SJCRH30 (cell line): ENCODE measurements at regions not wholly inside any gene's neighbourhood (a gene's known extent, or its start where the extent isn't known, plus 50 kb on each side); places are given as distances from the start of the nearest gene placed in this dataset.
"Not testable (repeated sequence)": the region's sequence is repeated elsewhere in the genome, so short reads cannot be mapped to it uniquely, and the experiment has no call there.

Experiments
- DNase-seq, 2 experiments: peaks; one replicate each; pipeline ENCODE4 v3.0.0-alpha.2; 2015 to 2020
- H3K27ac ChIP-seq: fragments of 250-450 bp; sonication (Bioruptor Pico); 2 replicates; pipeline ENCODE4 v1.5.1; 2020; ENCODE audit warnings: mild to moderate bottlenecking, moderate library complexity
- H3K27me3 ChIP-seq: fragments of 250-450 bp; sonication (Bioruptor Pico); 2 replicates; pipeline ENCODE4 v1.5.1; 2020; ENCODE audit warnings: mild to moderate bottlenecking, moderate library complexity
- H3K36me3 ChIP-seq: fragments of 250-450 bp; sonication (Bioruptor Pico); 2 replicates; pipeline ENCODE4 v1.5.1; 2020; ENCODE audit warnings: mild to moderate bottlenecking, moderate library complexity
- H3K4me1 ChIP-seq: fragments of 250-450 bp; sonication (Bioruptor Pico); 2 replicates; pipeline ENCODE4 v1.5.1; 2020; ENCODE audit warnings: mild to moderate bottlenecking, moderate library complexity
- H3K4me3 ChIP-seq: fragments of 250-450 bp; sonication (Bioruptor Pico); 2 replicates; pipeline ENCODE4 v1.5.1; 2020; ENCODE audit warnings: mild to moderate bottlenecking, moderate library complexity
- H3K9me3 ChIP-seq: fragments of 250-450 bp; sonication (Bioruptor Pico); replicated peaks from 2 replicates; pipeline ENCODE4 v1.5.1; 2020; ENCODE audit warnings: mild to moderate bottlenecking, moderate library complexity

DNA sequence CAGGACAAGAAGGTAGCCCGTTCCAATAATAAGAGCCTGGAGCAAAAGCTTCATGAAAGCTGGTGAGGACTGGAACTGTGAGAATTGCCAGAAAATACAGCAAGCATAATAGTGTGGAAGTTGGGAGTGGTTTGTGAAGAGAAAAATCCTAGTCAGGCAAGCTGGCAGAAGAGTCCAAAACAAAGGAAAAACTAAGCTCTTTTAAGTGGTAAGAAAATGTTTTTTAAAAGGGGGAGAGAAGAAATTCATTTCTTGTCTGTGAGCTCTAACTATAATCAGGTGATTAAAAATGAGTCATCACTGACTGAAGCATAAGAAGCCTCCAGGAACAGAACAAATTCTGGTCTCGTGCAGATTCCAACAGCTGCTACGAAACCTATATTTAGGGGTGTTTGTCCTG is 102.6 kb downstream of the CAAP1 start:
- Histone ChIP-seq H3K27me3 (no peaks in the 10 kb centered on the region), H3K36me3 (no peaks in the 10 kb centered on the region; the same call in 1 of the 2 replicates), H3K9me3 (no peaks in the 10 kb centered on the region; the same call in 1 of the 2 replicates), H3K4me1 (peaks cover 38% of the 10 kb centered on the region), H3K27ac (peak overlapping the region; percentile 58), H3K4me3 (peak overlapping the region; percentile 25; the same call in 1 of the 2 replicates)
- DNase-seq, result peak in 1 of 2 experiments; percentile 50

DNA sequence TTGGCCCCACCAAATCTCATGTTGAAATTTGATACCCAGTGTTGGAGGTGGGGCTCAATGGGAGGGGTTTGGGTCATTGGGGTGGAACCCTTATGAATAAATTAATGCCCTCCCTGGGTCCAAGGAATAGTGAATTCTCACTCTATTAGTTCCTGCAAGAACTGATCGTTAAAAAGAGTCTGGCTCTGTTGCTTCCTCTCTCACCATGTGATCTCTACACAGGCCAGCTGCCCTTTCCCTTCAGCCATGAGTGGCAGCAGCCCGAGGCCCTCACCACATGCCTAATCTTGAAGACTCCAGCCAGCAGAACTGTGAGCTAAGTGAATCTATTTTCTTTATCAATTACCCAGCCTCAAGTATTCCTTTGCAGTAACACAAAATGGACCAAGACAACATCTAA is 106.0 kb downstream of the CAAP1 start:
- Histone ChIP-seq H3K9me3 (no peaks in the 10 kb centered on the region), H3K4me1 (peaks cover 47% of the 10 kb centered on the region), H3K27ac (peak overlapping the region; percentile 65), H3K36me3 (no peaks in the 10 kb centered on the region; the same call in 1 of the 2 replicates), H3K4me3 (peak overlapping the region; percentile 6; the same call in 1 of the 2 replicates), H3K27me3 (no peaks in the 10 kb centered on the region)
- DNase-seq, result peak; percentile 79 to 84

DNA sequence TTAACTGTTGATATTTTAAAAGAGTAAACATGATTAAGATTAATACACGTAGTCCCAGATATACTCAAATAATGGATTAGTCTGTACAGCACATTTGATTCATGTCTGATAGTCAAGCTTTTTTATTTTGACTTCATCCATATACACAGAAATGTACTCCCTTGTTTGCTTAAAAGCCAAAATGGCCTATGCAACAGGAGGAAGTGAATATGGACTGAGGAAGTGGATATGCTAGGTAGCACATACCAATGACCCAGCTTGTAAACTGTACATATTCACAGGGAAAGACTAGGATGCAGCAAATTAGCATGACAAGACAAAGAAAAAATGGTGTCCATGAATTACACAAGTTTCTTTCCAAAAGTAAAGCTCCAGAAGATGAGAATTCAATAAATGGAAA is 109.7 kb downstream of the CAAP1 start:
- Histone ChIP-seq H3K27me3 (no peaks in the 10 kb centered on the region), H3K27ac (no peak overlapping the region), H3K4me3 (no peak overlapping the region), H3K9me3 (0 out of 2 replicates have a peak, but pooled peaks cover 5% of the 10 kb centered on the region), H3K4me1 (peaks cover 26% of the 10 kb centered on the region), H3K36me3 (no peaks in the 10 kb centered on the region)
- DNase-seq, result no peak

DNA sequence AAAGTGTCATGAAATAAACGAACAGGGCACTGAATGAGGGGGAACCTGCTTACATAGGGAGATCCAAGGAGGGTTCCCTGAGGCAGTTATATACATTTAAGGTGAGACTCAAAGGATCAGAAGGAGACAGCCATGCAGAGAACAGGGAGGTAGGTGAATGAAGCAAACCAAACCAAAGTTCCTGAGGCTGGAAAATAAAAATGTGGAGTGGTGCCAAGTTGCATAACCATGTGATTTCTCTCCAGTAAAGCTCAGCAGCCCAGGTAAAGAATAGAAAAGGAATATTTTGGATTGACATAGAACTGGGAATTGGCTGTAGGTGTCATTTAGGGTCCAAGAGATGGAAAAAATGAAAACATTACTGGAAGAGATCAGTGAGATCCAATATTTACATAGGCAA is 110.7 kb downstream of the CAAP1 start:
- no peak for DNase-seq
- Histone ChIP-seq H3K4me3 (no peak overlapping the region), H3K4me1 (peaks cover 23% of the 10 kb centered on the region), H3K27me3 (no peaks in the 10 kb centered on the region), H3K9me3 (0 out of 2 replicates have a peak, but pooled peaks cover 5% of the 10 kb centered on the region), H3K27ac (peak overlapping the region; percentile 22; the same call in 1 of the 2 replicates), H3K36me3 (no peaks in the 10 kb centered on the region)

DNA sequence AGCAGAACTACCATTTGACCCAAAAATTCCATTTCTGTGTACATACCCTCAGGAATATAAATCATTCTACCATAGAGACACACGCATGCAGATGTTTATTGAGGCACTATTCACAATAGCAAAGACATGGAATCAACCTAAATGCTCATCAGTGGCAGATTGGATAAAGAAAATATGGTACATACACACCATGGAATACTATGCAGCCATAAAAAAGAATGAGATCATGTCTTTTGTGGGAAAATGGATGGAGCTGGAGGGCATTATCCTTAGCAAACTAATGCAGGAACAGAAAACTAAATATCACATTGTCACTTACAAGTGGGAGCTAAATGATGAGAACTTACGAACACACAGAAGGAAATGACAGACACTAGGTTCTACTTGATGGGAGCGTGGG is 112.3 kb downstream of the CAAP1 start:
- peaks cover 11% of the 10 kb centered on the region; the same call in 1 of the 2 replicates for H3K4me1 ChIP-seq
- H3K36me3 ChIP-seq, H3K4me3 ChIP-seq, H3K27me3 ChIP-seq, H3K9me3 ChIP-seq, DNase-seq, H3K27ac ChIP-seq: not testable (repeated sequence)

DNA sequence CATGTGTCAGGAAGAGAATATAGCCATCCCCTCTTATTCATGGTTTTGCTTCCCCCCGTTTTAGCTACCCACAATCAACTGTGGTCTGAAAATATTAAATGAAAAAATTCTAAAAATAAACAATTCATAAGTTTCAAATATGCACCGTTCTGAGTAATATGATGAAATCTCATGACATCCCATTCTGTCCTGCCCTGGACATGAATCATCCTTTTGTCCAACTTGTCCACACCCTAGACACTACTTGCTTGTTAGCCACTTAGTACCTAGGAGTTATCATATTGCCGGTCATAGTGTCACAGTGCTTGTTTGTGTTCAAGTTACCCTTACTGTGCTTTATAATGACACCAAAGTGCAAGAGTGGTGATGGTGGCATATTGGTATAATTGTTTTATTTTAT is 113.5 kb downstream of the CAAP1 start:
- Histone ChIP-seq H3K36me3 (no peaks in the 10 kb centered on the region), H3K9me3 (0 out of 2 replicates have a peak, but pooled peaks cover 5% of the 10 kb centered on the region), H3K27ac (no peak overlapping the region), H3K4me3 (no peak overlapping the region), H3K4me1 (peaks cover 11% of the 10 kb centered on the region; the same call in 1 of the 2 replicates), H3K27me3 (no peaks in the 10 kb centered on the region)
- no peak for DNase-seq

DNA sequence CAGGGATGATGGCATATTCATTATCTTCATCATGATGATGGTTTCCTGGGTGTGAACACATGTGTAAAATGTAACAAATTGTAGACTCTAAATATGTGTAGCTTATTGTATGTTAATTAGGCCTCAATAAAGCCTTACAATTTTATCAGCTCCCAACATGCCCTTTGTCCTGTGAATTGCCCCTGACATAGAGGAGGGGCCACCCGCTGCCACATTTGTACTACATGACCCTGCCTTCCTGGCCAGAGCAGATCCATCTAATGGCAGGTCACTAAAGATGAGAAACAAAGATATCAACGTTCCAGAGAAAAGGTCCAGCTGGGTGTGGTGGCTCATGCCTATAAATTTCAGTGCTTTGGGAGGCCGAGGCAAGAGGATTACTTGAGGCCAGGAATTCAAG is 117.2 kb downstream of the CAAP1 start:
- H3K4me1 ChIP-seq, result no peaks in the 10 kb centered on the region
- no peaks in the 10 kb centered on the region for H3K27me3 ChIP-seq
- H3K9me3 ChIP-seq, result 0 out of 2 replicates have a peak, but pooled peaks cover 5% of the 10 kb centered on the region
- no peak for DNase-seq
- no peak overlapping the region for H3K27ac ChIP-seq
- no peak overlapping the region for H3K4me3 ChIP-seq
- H3K36me3 ChIP-seq, result no peaks in the 10 kb centered on the region

DNA sequence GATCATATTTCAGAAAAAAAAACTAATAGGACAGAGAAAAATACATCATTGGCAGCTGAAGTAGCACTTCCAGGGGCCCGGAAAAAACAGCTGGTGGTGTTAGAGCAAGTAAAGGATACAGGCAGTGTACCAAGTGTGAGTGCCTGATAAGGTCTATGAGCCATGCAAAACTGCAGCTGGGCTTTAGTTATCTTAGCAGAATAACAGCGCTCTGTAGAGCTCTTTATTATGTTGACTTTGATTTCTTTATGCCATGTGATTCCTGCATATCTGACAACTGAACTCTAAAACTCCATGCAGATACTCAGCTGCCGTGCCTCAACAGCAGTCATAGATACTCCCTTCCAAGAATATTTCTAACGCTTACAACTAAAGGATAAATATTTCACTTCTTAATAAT is 119.5 kb downstream of the CAAP1 start:
- Histone ChIP-seq H3K27me3 (no peaks in the 10 kb centered on the region), H3K36me3 (no peaks in the 10 kb centered on the region), H3K27ac (no peak overlapping the region), H3K9me3 (no peaks in the 10 kb centered on the region), H3K4me1 (peaks cover 9% of the 10 kb centered on the region), H3K4me3 (no peak overlapping the region)
- no peak for DNase-seq

DNA sequence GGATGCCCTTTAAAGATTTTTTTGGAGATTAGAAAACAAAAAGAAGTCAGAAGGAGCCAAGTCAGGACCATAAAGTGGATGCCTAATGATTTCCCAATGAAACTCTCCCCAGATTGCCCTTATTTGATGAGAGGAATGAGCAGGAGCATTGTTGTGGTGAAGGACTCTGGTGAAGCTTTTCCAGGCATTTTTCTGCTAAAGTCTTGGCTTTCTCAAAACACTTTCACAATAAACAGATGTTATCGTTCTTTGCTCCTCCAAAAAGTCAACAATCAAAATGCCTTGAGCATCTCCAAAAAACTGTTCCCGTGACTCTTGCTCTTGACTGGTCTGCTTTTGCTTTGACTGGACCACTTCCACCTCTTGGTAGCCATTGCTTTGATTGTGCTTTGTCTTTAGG is 121.8 kb downstream of the CAAP1 start:
- peaks cover 15% of the 10 kb centered on the region for H3K4me1 ChIP-seq
- DNase-seq, result no peak
- no peaks in the 10 kb centered on the region for H3K27me3 ChIP-seq
- H3K36me3 ChIP-seq, result no peaks in the 10 kb centered on the region
- no peak overlapping the region for H3K4me3 ChIP-seq
- no peak overlapping the region for H3K27ac ChIP-seq
- no peaks in the 10 kb centered on the region for H3K9me3 ChIP-seq

DNA sequence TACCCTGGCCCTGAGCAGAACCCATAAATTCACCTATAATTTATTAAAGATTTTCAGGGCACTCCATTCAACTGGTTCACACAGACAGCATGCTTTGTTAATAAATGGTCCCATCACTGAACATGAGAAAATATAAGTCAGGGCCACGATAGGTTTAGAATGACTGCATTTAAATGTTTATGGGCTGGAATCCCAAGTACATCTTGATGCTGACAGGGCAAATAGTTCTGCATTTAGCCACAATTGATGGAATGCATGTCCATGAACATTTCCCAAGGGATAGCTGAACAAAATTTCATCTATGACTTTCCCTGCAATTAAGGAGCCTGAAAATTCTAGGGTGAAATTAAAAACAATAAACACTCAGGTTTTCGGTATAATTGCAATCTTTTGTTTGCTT is 124.5 kb downstream of the CAAP1 start:
- Histone ChIP-seq H3K36me3 (no peaks in the 10 kb centered on the region), H3K4me3 (no peak overlapping the region), H3K9me3 (no peaks in the 10 kb centered on the region), H3K4me1 (peaks cover 15% of the 10 kb centered on the region), H3K27me3 (no peaks in the 10 kb centered on the region), H3K27ac (peak overlapping the region; percentile 75)
- peak; percentile 25 to 34 for DNase-seq

DNA sequence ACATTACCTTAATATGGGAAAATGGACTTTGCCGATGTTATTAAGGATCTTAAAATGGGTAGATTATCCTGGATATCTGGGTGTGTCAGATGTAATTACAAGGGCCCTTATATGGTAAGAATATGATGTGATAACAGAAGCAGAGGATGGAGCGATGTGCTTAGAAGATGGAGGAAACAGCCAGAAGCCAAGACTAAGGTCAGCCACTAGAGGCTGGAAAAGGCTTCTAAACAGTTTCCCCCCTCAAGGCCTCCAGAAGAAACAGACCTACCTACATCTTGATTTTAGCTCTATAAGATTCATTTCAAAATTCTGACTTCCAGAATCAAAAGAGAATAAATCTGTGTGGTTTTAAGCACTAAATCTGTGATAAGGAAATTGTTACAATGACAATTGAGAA is 131.9 kb downstream of the CAAP1 start:
- H3K4me1 ChIP-seq, result peaks cover 7% of the 10 kb centered on the region; the same call in 1 of the 2 replicates
- no peak for DNase-seq
- H3K27ac ChIP-seq, result no peak overlapping the region
- no peaks in the 10 kb centered on the region for H3K9me3 ChIP-seq
- H3K27me3 ChIP-seq, result no peaks in the 10 kb centered on the region
- H3K36me3 ChIP-seq, result no peaks in the 10 kb centered on the region
- no peak overlapping the region for H3K4me3 ChIP-seq

DNA sequence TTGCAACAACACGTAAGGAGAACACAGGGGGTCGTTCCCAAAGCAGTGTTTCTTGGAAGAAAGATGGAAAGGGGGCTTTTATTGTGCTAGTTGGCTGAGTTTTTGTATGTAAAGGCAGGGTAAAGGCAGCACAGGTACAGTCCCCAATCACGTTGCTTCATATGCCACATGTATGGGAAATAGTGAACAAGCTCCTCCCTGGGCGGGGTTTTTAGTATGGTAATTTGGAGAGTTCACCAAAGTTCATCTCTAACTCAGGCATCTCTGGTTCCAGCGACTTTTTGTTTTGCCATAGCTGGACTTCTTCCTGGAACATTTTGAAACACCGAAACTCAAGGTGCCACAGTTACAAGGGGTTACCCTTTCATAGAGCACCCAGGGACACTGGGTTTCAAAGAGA is 133.9 kb downstream of the CAAP1 start:
- Histone ChIP-seq H3K27me3 (no peaks in the 10 kb centered on the region), H3K36me3 (no peaks in the 10 kb centered on the region), H3K9me3 (no peaks in the 10 kb centered on the region), H3K4me3 (no peak overlapping the region), H3K4me1 (peaks cover 23% of the 10 kb centered on the region), H3K27ac (no peak overlapping the region)
- no peak for DNase-seq

DNA sequence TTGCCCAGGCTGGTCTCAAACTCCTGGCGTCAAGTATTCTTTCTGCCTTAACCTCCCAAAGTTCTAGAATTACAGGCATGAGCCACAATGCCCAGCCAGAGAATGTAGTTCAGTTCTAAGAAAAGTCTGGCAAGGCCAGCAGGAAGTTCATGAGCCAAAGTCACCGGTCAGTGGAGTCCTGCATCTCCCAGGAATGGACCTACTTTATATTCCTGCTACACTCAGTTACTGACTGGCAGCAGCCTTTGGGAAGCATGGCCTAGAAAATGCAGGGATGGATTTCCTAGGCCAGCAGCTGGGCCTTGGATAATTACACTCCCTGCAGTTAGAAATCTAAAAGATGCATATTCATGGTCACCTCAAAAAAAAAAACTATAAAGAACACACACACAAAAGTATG is 135.7 kb downstream of the CAAP1 start:
- Histone ChIP-seq H3K4me3 (no peak overlapping the region), H3K4me1 (peaks cover 27% of the 10 kb centered on the region), H3K27ac (no peak overlapping the region), H3K27me3 (no peaks in the 10 kb centered on the region), H3K9me3 (no peaks in the 10 kb centered on the region), H3K36me3 (no peaks in the 10 kb centered on the region)
- no peak for DNase-seq

DNA sequence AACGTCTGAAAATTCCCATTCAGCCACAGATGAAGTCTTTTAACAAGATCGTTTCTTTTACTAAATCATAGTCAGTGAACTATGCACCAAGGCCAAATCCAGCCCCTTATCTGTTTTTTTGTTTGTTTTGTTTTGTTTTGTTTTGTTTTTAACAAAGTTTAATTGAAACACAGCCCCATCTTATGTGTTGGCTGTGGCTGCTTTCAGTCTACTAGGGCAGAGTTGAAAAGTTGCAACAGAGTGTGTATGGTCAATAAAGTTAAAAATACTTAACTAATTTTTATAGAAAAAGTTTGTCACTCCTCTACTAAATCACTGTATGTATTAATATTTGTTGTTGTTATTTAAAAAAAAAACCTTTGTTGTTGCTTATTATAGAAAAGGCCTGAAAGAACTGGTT is 137.1 kb downstream of the CAAP1 start:
- Histone ChIP-seq H3K36me3 (no peaks in the 10 kb centered on the region), H3K27ac (peak overlapping the region; percentile 73; the same call in 1 of the 2 replicates), H3K27me3 (no peaks in the 10 kb centered on the region), H3K4me1 (peaks cover 27% of the 10 kb centered on the region), H3K4me3 (peak overlapping the region; percentile 46), H3K9me3 (no peaks in the 10 kb centered on the region)
- DNase-seq, result no peak

DNA sequence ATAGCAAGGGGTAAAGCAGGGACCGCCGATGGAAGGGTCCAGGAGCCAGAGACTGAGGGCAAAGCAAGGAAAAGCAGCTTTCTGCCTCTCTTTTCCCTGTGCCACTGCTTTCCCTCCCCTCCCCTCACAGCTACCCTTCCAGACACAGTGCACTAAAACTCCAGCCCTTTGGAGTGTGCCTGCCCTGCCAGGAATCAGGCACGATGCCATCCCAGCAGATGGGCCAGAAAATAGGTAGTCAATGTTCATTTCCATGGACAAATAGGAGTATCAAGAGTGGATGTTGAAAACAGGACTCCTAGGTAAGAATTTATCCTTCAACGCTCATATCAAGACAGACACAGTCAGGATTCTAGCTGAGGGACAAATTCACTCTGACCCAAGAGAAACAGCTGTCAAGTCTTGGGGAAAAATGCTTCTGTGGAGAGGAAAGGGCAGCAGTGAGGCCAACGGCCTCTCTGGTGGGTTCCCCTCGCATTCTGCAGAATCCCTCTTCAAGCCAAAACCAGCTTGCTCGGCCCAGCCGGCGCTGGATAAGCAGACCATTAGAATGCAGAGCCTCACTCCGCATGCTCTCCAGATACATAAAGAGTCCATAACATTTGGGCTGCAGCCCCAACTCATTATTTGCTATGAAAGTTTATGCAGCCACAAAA is 138.0 kb downstream of the CAAP1 start:
- Histone ChIP-seq H3K27ac (peak overlapping the region; percentile 73), H3K36me3 (no peaks in the 10 kb centered on the region), H3K4me3 (peak overlapping the region; percentile 46), H3K9me3 (no peaks in the 10 kb centered on the region), H3K27me3 (no peaks in the 10 kb centered on the region), H3K4me1 (peaks cover 27% of the 10 kb centered on the region)
- peak; percentile 43 to 62 for DNase-seq

DNA sequence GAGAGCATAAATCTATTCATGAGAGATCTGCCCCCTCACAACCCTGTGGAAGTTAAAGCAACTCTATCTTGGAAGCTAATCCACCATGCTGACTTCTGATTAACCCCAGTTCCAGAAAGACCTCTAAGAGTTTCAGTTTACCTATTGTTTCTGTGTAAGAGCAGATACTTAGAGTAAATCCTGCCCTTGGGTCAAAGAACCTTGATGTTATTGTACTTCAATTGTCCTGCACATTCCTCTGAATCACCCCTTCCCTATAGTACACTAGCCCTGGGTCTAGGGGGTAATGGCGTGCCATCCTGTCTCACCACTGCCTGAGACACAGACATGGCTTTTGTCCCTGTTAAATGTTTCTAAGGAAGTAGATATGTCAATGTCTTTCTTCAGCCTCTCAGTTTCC is 138.6 kb downstream of the CAAP1 start:
- Histone ChIP-seq H3K27ac (peak overlapping the region; percentile 73), H3K36me3 (no peaks in the 10 kb centered on the region), H3K9me3 (no peaks in the 10 kb centered on the region), H3K4me3 (peak overlapping the region; percentile 46), H3K27me3 (no peaks in the 10 kb centered on the region), H3K4me1 (peaks cover 21% of the 10 kb centered on the region)
- peak; percentile 19 to 60 for DNase-seq
